Psoas muscle (tissue), 7 donors: ENCODE measurements at regions not wholly inside any gene's neighbourhood (a gene's known extent, or its start where the extent isn't known, plus 50 kb on each side); places are given as distances from the start of the nearest gene placed in this dataset.

ENCODE experiments used
- ATAC-seq, 4 donors: fragments of 200-7000 bp; cut with Tn5 transposase; one replicate each; pipeline ENCODE4 v1.9.1; 2020; ENCODE audit warnings: moderate library complexity in 3 of 4, mild to moderate bottlenecking in 2 of 4
- DNase-seq, 2 donors: peaks; one replicate each; pipeline ENCODE4 v3.0.0-alpha.2; 2020
- H3K27ac ChIP-seq: fragments of 200-600 bp; one replicate; pipeline ENCODE4 v1.8.0; 2022
- H3K27me3 ChIP-seq, 3 donors: fragments of 200-600 bp in 1 of 3; one replicate each; pipeline versions ENCODE4 v1.6.1 to v1.8.0; 2013 to 2022; ENCODE audit warnings: low read length in 2 of 3, mild to moderate bottlenecking in 2 of 3, moderate library complexity in 1 of 3; ENCODE audit not compliant: insufficient read depth in 3 of 3
- H3K36me3 ChIP-seq, 2 donors: fragments of 200-600 bp in 1 of 2; one replicate each; pipeline versions ENCODE4 v1.6.1 to v1.8.0; 2013 to 2022; ENCODE audit warnings: low read depth in 1 of 2, mild to moderate bottlenecking in 1 of 2, moderate library complexity in 1 of 2; ENCODE audit not compliant: insufficient read depth in 1 of 2
- H3K4me1 ChIP-seq: fragments of 200-600 bp; one replicate; pipeline ENCODE4 v1.8.0; 2022
- H3K4me3 ChIP-seq: fragments of 200-600 bp; one replicate; pipeline ENCODE4 v1.8.0; 2022; ENCODE audit warnings: mild to moderate bottlenecking
- H3K9me3 ChIP-seq: fragments of 200-600 bp; one replicate; pipeline ENCODE4 v1.8.0; 2022
- WGBS, 3 donors: extraction: QIAGEN DNeasy Blood & Tissue Kit; methylation state at CpG; one replicate each; pipeline versions ENCODE4 v1.1.6 to v1.1.7; 2013; 5-methylcytosine and 5-hydroxymethylcytosine counted together
- intact Hi-C, 2 donors: fragments of 100-400 bp; cut with DNase I; formaldehyde crosslinking; loops; one replicate each; pipeline versions ENCODE4 v1.11.0 to v1.14.2; 2022
- TF ChIP-seq, protein P1 (sequence below): fragments of 200-600 bp; IDR thresholded peaks from one replicate; pipeline ENCODE4 v1.8.0; 2022; ENCODE audit warnings: antibody characterized with exemption
- donor health status: healthy with polysubstance abuse.
- donor health status: DM: no; HTN: no; CAD: no; lungs with moderate emphysema.
- donor health status: Bipolar disorder and iron deficiency.
- donor health status: healthy.
- donor health status: DM: yes; HTN: yes; CAD: no.
- donor health status: DM: no; HTN: no; CAD: no.
- donor health status: DM: yes; HTN: yes; CAD: no.

DNA sequence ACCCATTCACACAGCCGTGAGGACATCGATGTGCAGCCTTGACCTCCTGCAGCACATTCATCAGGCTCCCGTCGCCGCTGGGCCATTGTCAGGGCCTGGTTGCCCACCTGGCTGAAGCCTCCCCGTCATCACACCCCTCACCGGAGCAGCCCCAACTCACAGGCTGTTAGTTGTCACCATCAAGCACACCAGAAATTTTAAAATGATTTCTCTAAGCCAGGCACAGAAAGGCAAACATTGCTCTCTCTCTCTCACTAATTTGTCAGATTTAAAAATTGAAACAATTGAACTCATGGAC, 167.1 kb downstream of the RTP5 start:
- peaks cover 0 to 58% (median 14%) of the 10 kb centered on the region in 3 donors for H3K27me3 ChIP-seq
- no peaks in the 10 kb centered on the region for H3K4me1 ChIP-seq
- no peaks in the 10 kb centered on the region for H3K9me3 ChIP-seq
- H3K27ac ChIP-seq = no peak overlapping the region
- ATAC-seq (no peak), DNase-seq (peak in 1 of 2 donors; percentile 22)
- TF ChIP-seq, protein P1, sequence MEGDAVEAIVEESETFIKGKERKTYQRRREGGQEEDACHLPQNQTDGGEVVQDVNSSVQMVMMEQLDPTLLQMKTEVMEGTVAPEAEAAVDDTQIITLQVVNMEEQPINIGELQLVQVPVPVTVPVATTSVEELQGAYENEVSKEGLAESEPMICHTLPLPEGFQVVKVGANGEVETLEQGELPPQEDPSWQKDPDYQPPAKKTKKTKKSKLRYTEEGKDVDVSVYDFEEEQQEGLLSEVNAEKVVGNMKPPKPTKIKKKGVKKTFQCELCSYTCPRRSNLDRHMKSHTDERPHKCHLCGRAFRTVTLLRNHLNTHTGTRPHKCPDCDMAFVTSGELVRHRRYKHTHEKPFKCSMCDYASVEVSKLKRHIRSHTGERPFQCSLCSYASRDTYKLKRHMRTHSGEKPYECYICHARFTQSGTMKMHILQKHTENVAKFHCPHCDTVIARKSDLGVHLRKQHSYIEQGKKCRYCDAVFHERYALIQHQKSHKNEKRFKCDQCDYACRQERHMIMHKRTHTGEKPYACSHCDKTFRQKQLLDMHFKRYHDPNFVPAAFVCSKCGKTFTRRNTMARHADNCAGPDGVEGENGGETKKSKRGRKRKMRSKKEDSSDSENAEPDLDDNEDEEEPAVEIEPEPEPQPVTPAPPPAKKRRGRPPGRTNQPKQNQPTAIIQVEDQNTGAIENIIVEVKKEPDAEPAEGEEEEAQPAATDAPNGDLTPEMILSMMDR = no peak
- 74 to 86% (median 77%) methylated on average over 7 of the region's 7 CpGs for WGBS, 3 donors
- no peaks in the 10 kb centered on the region for H3K36me3 ChIP-seq
- no peak overlapping the region for H3K4me3 ChIP-seq
- intact Hi-C loops = no loop called here

GRCh38 chr2:242038166-242038927, 168.8 kb downstream of the RTP5 start:
- TF ChIP-seq, protein P1 = no peak
- no peak overlapping the region for H3K4me3 ChIP-seq
- H3K27me3 ChIP-seq = peaks cover 0 to 62% (median 10%) of the 10 kb centered on the region in 3 donors
- no peaks in the 10 kb centered on the region for H3K4me1 ChIP-seq
- ATAC-seq (no peak), DNase-seq (peak in 1 of 2 donors; percentile 49)
- 77 to 79% (median 78%) methylated on average over 20 of the region's 20 CpGs for WGBS, 3 donors
- no peak overlapping the region for H3K27ac ChIP-seq
- H3K9me3 ChIP-seq = no peaks in the 10 kb centered on the region
- H3K36me3 ChIP-seq = no peaks in the 10 kb centered on the region
- intact Hi-C loops = no loop called here

DNA sequence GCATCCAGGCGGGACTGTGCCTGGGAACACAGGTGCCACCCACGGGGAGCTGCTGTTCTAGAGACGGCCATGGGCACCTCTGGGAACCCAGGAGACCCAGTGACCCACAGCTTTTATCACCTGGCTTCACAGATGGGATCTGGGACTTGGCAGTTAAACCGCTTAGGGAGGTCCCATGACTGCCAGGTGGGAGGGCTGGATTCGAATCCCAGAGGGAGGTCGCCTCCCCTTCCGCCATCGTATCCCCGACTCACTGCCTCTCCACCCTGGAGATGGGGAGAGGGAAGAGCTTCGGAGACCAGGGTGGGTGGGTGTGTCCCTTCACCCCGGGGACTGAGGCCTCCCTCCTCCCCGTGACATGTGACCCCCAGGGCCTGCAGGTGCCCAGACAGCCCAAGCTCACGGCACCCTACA, 169.4 kb downstream of the RTP5 start:
- Histone ChIP-seq H3K27ac (no peak overlapping the region), H3K27me3 (peaks cover 0 to 68% (median 10%) of the 10 kb centered on the region in 3 donors), H3K4me3 (no peak overlapping the region), H3K36me3 (no peaks in the 10 kb centered on the region), H3K9me3 (no peaks in the 10 kb centered on the region), H3K4me1 (no peaks in the 10 kb centered on the region)
- WGBS, 3 donors = 77 to 80% (median 78%) methylated on average over 12 to 13 of the region's 13 CpGs
- intact Hi-C loops = no loop called here
- TF ChIP-seq, protein P1 = no peak
- ATAC-seq (no peak), DNase-seq (peak in 1 of 2 donors; percentile 22)

- 81 to 89% (median 86%) methylated on average over 10 of the region's 10 CpGs for WGBS, 3 donors
- Histone ChIP-seq H3K4me3 (no peak overlapping the region), H3K36me3 (no peaks in the 10 kb centered on the region), H3K27ac (no peak overlapping the region), H3K27me3 (peaks cover 0 to 64% (median 10%) of the 10 kb centered on the region in 3 donors), H3K4me1 (no peaks in the 10 kb centered on the region), H3K9me3 (no peaks in the 10 kb centered on the region)
- TF ChIP-seq, protein P1 = no peak
- intact Hi-C loops = no loop called here
- DNase-seq (peak in 1 of 2 donors; percentile 36), ATAC-seq (no peak)
Observed at GRCh38 chr2:242040303-242040655, 170.8 kb downstream of the RTP5 start.

DNA sequence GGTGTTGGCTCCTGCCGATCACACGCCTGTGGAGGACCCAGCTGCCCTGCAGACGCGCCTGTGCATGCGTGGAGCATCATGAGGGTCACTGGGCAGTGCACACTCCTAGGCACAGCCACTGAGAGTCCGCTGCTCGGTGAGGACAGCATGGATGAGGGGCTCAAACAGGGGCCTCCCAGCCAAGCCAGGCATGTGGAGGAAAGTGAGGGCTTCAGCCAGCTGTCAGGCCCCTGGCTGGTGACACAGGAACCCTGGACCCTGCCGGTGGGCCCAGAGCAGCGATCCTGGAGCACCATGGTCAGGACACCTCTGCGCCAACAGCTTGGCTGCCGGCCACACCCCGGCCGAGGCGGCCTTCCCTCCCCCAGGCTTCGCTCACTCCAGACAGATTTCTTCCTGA, 171.2 kb downstream of the RTP5 start:
- WGBS, 3 donors = 72 to 75% (median 72%) methylated on average over 14 to 15 of the region's 15 CpGs
- H3K27me3 ChIP-seq = peaks cover 0 to 63% (median 12%) of the 10 kb centered on the region in 3 donors
- no peaks in the 10 kb centered on the region for H3K9me3 ChIP-seq
- TF ChIP-seq, protein P1 = no peak
- no peak for ATAC-seq
- DNase-seq = peak in 1 of 2 donors; percentile 42
- intact Hi-C loops = no loop called here
- no peak overlapping the region for H3K4me3 ChIP-seq
- no peaks in the 10 kb centered on the region for H3K36me3 ChIP-seq
- H3K27ac ChIP-seq = no peak overlapping the region
- no peaks in the 10 kb centered on the region for H3K4me1 ChIP-seq
